Eye (tissue), 1 donor: ENCODE measurements at regions not wholly inside any gene's neighbourhood (a gene's known extent, or its start where the extent isn't known, plus 50 kb on each side); places are given as distances from the start of the nearest gene placed in this dataset.

ENCODE experiments used
- DNase-seq: peaks from one replicate; pipeline ENCODE4 v3.0.0-alpha.2; 2015

DNA sequence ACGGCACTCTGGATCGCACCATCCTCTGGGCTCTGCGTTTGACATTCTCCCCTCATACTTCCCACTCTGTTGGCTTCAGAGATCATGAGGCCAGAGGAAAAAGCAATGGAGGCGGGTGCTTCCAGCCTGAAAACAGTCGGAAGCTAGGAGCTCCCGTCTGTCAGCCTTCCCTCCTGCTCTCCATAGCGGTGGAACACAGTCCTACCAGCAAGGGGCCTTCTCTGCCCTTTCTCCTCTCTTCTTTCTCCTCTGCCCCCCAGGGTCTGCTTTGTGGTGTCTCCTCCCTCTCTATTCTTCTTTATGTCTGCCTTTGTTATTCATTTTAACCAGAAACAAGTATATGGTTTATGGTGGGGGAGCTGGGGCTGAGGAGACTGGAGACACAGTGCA lies 152.5 kb upstream of the NFIB start:
- peak; percentile 16 for DNase-seq

DNA sequence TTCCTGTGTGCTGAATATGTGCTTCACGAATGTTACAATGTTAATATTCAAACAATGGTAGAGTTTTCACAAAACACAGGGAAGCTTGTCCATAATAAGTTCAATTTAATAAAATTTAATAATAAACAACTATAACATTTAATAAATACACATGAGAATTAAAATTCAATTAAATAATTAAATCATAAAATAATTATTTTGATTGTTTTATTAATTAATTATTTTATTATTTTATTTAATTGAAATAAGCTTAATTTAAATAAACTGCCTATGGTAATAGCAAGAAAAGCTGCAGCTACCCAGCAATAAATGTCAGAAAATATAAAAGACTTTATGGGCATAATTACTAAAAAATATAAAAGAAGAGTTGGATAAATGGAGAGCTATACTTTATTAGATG lies 149.0 kb upstream of the NFIB start:
- DNase-seq = no peak

DNA sequence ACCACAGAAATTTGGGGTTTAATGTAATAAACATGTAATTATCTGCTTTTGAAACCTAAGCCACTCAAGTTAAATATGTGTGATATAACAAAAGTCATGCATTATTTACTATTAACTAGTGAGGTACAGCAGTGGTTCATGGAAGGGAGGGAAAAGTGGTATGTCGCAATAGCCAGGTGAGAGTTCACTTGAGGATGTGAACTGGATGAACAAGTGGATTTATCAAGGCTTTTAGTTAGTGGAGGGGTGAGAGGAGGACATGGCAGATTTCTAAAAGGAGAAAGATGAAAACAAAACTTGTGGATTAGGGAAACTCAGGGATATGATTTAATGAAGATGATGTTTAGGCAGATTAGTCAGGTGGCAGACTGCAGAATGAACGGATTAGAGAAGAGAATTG lies 141.3 kb upstream of the NFIB start:
- no peak for DNase-seq

DNA sequence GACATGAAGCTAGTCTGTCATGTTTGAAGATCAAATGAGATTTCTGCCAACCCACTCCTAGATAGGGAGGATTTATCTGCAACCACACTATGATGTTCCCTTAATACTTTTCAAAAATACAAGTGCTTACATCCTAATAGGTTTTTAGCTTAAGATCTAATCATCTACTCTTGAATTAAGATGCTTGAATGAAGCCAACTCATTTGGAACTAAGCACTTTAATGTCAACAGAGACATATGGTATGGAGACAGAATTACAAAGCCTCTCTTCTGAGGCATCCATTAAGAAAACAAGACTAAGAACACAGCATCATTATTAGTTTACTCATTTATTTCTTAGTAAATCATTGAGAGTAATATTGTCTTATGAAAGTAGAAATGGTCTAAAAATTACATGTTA lies 139.3 kb upstream of the NFIB start:
- peak; percentile 45 for DNase-seq

DNA sequence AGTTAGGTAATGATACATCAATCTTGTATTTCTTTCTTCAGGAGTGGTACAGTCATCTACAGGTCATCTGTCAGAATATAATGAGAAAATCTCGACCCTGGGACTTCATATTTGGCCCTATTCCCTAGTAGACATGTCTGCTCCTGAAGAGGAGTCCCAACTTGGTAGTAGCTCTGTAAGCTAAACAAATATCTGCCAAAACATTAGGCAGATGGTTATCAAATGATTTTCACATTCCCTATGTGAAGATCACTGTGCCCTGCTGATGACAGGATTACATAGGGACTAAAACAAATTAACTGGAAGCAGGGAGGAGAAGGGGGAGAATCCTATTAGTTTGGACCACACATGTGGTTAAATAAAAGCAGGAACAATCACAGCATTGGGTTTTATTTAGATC lies 138.6 kb upstream of the NFIB start:
- DNase-seq = peak; percentile 38

DNA sequence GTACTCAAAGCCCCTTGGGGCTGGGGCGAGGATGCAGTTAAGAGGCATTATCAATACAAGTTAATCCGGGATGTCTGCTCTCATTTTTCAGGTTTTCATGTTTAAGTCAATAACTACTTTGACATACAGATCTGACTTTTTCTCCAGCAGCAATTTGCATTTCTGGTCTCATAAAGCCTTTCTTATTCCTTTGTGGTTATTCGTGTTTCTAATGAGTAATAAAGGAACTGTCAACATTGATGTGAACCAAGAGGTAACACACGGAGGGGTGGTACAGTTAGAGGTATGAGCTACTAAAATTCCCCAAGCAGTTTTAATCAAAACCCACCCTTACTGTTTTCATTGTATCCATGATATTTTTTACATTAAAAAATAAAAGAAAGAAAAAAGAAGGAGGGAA lies 138.0 kb upstream of the NFIB start:
- DNase-seq = no peak

DNA sequence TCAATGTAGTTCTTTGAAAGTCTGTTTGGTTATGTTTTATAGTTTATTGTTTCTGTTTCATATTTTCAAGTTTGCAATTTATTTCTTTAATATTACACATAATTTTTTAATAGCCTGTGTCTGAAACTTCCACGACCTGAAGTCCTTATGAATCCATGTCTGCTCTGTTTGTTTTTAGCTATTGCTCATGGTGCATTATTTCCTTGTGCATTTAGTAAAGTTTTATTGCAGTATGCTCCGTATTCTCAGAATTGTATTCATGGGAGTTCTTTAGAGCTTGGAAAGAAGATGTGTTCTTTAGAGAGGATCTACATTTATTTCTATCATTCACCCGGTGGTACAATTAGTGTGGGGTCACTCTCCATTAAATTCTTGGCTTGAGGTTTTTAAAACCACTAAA lies 133.2 kb upstream of the NFIB start:
- no peak for DNase-seq

DNA sequence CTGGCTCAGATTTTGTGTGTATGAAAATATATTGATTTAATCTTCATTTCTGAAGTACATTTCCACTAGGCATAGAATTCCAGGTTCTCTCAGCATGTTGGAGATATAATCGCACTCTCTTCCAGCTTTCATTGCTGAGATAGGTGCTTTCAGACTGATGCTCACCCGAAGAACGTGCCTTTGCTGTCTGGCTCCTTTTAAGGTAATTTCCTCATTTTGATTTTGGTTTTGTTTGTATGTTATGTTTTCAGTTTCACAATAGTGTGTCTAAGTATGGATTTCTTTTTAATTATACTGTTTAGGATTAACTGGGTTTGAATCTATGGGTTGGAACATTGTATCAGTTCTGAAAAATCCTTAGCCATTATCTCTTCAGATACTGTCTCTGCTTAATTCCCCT lies 132.0 kb upstream of the NFIB start:
- DNase-seq = no peak

DNA sequence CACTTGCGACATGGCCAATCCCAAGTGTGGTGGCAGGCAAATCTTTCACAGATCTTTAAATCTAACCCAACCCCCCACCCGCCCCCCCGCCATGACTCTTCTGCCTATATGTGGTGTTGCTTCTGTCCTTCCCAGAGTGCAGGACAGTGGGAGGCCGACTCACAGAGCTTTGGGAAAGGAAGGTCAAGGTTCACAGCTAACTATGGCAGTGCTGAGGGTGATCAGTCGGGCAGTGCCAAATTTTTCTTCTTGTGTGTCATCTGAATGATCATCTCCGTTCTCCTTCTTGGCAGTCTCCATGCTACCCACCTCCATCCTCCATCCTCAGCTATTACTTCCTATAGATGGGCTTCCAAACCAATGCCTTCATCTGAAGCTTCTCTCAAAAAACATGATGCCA lies 129.0 kb upstream of the NFIB start:
- DNase-seq = no peak

DNA sequence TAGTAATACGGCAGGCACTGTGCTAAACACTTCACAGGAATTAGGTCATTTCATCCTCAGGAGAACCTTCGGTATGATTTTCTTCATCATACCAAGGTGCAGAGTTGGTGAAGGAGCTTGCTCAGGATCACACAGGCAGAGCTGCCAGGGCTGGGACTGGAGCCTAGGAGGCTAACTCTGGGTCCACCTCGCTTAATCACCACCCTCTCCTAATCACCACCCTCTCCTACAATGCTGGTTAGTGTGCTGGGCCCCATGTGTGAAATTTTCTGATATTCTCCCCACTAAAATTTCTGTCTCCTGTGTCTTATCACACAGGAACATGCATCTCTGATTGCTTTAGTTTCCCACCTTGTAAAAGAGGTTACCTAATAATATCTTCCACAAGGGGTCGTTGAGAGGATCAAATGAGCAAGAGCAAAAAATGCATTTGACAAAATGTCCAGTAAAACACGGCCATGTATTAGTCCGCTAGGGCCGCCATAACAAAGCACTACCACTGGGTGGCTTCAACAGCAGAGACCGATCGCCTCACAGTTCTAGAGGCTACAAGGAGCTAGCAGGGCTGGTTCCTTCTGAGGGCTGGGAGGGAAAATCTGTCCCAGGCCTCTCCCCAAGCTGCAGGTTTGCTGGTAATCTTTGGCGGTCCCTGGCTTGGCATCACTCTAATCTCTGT lies 128.2 kb upstream of the NFIB start:
- DNase-seq = no peak

DNA sequence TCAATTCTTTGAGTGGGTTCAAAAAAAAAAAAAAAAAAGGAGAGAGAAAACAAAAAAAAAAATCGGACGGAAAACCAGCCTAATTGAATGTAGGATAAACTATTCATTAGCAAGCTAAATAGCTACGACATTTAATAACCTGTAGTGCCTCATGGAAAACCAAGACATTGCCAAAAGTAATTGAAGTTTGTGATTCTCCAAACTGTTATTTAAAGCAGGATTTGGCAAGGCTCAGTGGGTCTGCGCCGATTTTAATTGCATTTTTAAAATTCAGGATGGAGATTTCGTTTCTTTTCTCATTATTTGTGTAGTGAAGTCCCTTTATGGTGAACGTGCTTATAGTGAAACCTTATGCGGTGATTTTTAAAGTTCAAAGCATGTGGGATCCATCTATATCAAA lies 127.2 kb upstream of the NFIB start:
- DNase-seq = no peak

DNA sequence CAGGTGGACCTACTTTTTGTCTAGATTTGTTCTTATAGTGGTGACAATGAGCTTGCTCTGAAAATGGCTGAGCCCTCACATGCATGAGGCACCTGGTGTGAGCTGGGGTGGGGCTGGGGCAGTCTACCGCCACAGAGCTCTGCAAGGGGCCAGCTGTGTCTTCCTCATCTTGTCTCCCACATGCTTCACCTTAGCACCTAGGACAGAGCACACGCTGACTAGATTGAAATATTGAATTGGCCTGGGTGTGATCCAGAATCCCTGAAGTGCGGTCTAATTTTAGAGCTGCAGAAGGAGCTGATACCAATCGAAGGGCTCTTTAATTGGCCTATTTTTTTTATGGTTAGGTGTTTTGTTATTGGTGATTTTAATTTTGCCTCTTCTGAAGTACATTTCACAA lies 126.1 kb upstream of the NFIB start:
- DNase-seq = no peak

DNA sequence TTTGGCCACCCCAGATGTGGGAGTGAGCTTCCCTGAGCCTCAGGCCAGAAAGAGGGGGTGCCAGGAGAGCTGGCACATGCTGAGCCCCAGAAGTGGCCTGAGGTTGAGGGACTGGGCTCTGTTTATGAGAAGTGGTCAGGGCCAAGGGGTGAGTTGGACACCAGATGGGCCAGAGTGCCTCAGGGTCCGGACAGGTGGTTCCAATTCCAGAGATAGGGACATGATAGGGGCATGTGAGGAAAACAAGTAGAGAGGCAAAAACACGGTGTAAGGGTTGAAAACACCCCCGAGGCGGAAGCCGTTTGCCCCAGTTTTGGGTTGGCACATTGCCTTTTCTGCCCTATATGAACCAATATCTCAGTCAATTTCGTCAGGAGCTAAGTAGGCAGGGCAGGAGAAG lies 125.6 kb upstream of the NFIB start:
- no peak for DNase-seq

DNA sequence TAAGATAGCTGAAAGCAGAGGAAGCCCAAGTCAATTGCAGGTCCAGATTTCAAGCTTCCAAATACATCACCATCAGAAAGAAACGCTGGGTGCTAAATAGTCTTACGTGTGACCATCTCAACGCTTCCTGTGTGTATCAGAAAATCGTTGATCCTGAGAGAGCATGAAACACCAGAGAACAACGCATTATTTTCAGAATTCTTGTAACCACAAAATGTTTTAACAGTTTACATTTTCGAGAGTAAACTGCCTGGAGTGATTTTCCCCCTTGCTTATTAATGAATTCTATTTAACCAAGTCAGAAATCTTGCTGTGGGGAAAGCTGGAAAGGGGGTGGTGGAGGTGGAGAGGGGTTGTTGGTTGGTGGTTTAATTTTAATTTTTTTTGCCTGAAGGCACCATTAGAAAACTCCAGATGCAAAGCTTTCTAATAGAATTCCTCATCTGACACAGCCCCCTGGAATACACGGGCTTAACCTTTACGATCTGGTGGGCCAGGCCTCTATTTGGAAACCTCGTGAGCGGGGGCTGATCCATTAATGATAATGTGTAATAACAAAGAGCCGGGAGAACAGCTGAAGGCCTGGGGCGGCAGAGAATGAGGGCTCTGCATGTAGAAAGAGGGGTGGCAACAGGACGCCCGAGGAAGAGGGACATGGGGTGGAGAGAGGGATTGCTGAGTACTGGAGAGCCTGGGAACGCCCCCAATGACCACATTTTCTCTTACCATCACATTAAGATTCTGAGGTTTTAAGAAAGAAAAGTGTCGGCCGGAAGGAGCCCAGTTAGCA lies 124.5 kb upstream of the NFIB start:
- DNase-seq = no peak

DNA sequence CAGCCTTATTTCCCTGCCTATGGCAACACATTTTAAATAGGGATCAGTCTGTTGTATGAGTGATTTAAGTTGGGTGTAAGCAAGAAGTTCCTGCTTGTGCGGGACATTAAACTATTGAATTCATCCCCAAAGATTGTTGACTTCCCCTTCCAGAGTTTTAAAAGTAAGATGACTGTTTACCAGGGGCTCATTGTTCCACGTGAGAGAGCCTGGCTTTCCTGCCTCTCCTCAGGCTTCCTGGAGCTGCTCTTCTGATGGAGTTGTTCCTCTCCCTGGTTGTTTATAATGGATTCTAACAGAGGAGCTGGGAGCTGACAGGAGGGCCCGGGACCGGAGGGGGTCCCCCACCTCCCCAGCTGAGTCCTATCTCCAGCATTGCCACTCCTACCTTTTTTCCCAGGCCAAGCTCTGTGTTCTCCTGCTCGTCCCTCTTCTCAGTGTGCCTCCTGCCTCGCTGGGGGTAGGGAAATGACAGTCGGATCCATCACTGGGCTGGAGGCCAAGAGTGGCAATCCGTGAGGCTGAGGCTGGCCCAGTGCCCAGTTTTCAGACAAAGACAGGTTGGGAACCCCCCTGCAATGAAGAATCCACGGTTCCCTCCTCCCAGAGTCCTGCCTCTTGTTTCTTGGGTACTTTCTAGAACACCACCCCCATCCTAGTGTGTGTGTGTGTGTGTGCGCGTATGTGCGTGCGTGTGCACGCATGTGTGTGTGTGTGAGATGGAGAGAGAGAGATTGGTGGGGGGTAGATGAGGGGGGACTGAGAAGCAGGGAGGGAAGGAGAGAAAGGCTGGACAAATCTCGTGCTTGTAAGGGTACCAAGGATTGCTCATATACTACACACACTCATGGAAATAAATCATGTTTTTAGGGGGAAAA lies 123.7 kb upstream of the NFIB start:
- DNase-seq = peak; percentile 57

DNA sequence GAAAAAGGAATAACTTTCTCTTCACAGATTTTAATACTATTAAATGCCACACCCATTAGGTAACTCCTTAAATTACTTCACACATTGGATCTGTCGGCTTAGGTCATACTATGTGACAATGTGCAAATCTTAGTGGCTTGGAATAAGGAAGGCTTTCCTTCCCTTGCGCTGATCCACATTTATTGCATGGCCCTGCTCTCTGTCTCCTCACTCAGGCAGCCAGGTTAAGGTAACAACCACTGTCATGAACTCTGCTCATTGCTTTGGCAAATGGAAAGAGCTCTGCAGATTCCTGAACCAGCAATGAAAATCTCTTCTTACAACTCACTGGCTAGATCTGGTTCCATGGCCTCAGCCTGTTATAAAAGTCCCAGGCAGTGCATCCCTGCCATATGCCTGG lies 121.9 kb upstream of the NFIB start:
- no peak for DNase-seq

DNA sequence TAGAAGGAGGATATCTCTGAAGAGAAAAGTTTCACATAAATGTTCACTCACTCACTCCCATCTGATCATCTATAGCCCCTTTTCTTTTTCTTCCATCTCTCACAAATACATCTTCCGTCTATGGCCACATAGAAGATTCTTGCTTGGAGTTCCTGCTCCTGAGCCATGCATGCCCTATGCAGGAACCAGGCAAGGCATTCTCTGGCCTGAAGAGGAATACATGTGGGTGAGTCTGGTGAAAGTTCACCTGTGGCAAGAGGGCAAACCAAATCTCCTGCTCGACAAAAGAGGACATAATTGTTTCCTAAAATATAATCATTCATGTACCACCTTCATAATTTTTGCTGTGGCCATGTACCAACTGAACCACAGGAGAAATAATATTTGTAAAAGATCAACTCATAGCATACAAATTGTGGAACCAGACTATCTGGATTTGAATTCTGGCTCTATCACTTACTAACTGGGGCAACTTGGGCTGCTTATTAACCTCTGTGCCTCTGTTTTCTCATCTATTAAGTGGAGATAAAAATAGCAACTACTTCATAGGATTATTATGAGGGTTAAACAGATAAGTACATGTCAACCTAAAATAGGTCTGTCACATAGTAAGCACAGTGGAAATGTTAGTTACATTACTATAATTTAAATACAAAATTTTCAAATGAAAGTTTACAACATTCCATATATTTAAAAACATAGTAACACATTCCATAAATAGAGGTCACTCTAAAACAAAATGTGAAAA lies 121.2 kb upstream of the NFIB start:
- DNase-seq = no peak

DNA sequence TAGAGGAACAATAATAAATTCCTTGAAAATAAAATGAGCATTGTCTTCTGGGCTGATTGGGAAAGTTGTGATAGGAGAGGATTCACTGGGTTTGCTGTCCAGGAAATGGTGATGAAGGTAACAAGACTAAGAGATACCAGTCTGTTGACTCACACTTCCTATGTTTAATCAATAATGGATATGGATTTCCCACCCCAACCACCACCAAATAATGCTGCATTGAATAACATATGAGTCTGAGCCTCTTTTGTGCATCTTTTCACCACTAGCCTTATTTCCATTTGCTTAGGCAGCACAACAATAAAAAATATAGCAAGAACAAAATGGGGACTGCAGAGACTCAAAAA lies 120.2 kb upstream of the NFIB start:
- no peak for DNase-seq

DNA sequence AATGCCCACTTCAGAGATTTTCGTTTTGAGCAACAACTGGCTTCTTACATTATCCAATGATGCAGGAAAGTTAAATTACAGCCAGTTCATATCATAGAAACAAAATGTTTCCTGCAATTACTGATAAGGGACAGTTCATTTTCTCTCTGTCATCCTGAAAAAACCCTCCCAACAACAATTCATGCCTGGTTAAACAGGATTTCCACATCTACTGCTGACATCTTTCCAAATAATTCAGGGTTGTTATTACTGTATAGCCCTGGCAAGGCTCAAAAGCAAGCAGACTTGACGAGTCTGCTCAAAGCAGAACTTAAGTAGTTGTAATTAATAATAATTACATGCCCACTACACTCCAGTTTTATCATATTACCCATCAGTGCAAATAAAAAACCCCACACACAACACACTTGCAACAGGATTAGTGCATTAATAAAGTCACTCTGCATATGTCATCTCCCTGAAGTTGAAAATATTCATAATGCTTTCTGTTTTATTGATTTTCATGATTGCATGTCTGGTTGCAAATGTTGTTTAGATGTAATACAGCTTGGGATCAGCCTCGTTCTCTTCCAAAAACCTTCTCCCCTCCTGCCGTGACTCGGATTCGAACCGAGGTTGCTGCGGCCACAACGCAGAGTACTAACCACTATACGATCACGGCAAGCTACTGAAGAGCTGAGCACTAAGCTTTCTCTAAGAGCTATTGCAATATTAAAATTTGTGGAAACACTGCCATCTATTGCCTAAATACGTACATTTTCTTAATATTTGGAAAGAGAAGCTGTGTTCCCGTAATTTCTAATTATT lies 119.6 kb upstream of the NFIB start:
- DNase-seq = peak; percentile 73

DNA sequence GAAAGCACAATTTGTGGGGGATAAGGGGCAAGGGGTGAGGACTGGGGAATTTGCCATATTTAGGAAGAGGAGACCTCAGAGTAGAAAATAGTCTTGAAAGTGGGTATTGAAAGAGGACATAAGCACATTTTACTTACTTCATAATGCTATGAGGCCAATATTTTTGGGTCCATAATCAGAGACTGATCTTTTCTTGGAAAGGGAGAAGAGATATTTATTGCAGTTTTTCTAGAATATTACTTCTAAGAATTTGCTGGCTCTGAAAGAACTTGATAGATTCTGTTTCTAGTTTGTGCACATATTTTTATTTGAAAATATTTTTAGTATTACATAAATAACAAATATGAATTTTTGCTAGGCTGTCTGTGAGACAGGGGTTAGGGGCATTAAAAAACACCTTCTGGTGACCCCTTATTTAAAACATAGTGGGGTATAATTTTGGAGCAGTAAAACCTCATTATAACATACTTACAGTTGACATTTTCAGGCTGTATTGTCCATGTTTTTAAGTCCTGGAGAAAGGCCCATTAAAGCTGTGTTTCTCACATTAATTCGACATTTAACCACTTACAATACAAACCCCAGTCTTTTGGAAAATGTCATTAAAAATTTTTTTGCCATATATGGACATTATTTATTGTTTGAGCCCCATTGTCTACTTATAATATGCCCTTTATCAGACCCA lies 118.9 kb upstream of the NFIB start:
- DNase-seq = no peak

DNA sequence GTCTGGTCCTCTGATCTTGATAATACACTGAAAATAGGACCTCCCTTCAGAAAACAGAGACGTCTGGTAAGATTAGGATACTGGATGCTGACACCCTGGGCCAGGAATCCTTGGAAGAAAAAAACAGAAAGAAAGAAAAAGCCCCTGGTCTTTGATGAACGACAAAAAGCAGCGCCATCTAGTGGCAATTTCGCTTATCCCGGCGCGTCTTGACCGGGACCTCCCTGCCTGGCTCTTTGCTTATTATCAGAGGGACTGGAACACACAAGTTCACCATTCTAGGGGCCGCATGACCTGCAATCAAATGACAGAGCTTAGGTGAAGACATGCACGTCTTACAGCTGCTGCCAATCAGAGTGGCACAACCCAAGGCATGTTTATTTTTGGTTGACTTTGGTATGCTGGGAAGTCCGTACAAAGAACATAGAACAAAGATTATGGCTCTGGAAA lies 114.9 kb upstream of the NFIB start:
- peak; percentile 95 for DNase-seq

DNA sequence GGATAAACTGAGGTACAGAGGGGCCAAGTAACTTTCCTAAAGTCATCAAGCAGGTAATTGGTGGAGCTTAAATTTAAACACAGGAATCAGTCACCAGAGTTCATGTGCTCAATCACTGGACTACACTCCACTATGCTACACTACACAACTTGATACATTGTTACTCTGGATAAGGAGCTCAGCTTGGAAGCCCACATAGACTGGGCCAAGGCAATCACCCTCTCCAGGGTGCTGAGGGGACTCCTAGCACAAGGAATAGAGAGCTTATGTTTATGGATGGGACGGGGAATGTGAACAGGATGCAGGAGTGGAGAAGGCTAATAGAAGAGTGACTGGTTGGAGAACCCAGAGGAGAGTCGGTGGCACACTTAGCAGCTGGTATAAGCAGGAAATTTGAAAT lies 113.5 kb upstream of the NFIB start:
- DNase-seq = no peak
